Cerebellar cortex (tissue), 1 donor: ENCODE measurements at regions not wholly inside any gene's neighbourhood (a gene's known extent, or its start where the extent isn't known, plus 50 kb on each side); places are given as distances from the start of the nearest gene placed in this dataset.
"Not testable (repeated sequence)": the region's sequence is repeated elsewhere in the genome, so short reads cannot be mapped to it uniquely, and the experiment has no call there.

Experiments
- DNase-seq: peaks from one replicate; pipeline ENCODE4 v3.0.0-alpha.2; 2015; ENCODE audit warnings: low spot score

DNA sequence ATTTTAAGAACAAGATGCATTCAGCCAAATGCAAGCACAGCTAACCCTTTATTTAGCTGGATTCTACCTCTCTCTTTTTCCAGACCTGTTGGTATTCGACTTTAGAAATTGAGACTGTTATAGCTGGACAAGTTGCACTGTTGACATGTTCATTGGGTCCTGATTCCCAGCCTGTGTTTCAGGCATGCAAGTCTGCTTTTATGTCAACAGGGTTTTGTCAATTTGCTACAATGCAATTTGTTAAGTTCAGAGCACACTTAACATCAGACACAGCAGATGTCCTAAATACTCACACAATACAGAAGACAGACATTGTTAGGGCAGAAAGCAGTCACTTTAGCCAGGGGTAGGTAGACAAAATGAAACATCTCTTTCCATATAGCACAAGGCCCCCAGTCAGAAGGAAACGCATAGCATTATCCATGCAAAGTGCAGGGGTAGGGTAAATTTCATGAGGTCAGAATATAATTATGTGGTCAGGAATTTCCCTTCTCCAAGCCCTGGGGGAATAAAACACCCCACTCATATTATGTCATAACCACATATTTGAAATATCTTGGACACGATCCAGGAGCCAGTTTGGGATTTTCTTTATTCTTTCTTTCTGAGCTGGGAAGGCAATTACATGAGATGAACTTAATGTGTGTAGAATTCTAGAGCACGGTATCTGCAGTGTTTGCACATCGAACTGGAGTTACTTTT lies 504.1 kb downstream of the NTRK3 start:
- no peak for DNase-seq

DNA sequence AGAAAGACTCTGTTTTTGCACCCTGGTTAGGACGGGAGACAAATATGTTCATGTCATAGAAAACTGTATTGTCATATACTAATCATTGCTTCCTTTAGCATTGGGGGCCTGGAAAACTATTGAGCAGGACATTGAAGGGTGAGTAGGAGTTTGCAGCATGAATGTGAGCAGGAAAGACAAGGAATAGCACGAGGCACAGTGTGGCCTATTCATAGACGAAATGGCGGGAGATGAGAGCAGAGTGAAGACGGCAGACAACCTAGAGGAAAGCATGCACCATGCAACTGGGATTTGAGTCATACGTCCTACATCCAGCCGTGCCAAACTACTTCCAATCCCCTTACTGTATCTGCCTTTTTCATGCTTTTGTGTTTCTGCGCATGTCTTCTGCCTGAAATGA lies 508.1 kb downstream of the NTRK3 start:
- DNase-seq, result no peak

DNA sequence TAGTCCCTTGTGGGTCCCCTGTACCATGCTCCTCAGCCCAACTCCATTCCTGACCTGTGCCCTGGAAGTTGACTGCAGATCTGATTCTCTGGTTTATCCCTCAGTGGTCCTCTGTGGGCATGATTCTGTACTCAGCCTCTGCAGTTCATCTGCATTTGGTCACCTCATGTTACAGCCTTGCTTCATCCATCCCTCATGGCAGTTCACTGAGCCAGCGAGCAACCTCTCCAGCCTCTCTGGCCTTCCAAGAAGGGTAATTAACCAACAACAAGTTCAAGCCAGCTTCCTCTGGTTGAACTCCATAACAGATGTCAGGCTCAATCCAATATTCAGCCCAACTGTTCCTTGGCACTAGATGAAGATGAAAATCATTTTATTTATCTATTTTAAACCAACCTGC lies 509.5 kb downstream of the NTRK3 start:
- no peak for DNase-seq

DNA sequence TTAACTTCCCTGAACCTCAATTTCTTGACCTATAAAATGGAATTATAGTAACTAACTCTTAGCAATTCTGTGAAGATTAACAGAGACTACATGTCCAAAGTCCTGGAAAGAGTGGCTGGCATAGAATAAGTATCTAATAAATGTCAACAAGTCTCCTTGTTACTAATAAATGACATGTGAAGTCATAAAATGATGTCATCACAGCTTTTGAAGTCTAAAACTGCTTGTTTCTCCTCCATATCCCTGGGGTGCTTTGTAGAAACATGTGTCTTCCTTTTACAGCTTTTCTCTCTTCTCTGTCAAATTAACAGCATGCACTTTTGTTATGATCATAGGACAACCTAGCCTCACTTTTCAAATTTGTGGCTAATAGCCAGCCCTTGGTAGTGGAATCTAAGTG lies 510.2 kb downstream of the NTRK3 start:
- no peak for DNase-seq

DNA sequence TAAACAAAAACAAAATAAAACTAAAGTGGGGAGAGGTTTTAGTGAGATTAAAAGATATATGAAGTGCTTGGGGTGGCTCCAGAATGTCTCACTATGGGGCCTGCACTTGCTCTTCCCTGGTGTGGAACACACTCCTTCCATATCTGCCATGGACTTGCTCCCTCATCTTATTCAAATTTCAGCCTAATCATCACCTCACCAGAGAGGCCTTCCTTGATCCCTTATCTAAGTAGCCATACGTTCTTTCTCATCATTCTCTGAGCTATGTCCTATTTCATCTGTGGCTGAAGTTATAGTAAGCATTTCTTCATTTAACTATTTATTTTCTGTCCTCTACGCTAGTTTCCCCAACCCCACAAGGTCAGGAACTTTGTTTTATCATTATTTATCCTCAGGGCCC lies 511.7 kb downstream of the NTRK3 start:
- DNase-seq, result no peak

DNA sequence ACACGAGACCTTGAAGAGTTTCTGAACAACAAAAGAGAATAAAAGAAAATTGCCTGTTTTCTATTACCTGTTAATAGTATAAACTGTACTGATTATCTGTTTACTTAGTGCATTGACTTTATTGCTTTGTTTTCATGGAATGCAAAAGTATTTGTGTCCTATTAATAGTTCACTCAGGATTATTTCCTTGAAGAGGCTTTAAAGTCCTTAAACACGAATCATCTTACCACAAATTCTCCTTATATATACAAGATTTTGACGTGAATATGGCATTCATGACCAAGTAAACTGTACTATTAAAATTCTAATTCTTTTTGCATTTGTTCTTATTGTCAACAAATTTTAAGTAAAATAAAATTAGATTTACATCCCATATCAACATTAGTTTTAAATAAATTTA lies 513.0 kb downstream of the NTRK3 start:
- no peak for DNase-seq

DNA sequence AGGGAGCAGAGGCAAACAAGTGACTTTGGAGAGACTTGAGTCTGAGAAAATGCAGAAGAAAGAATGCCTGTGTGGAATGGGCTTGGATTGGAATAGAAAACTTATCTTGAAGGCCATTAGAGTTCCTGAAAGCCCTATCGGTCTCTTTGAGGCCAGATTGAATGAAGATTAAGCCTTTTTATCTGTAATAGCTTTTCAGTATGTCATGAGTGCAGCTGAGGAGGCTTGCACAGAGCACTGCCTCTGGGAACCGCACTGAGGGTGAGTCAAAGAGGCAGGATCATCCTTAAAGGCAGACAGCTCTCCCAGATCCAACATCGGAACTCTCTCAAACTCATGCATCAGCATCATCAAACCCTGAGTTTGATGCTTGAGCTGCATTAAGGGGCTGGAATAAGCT lies 515.2 kb downstream of the NTRK3 start:
- no peak for DNase-seq

DNA sequence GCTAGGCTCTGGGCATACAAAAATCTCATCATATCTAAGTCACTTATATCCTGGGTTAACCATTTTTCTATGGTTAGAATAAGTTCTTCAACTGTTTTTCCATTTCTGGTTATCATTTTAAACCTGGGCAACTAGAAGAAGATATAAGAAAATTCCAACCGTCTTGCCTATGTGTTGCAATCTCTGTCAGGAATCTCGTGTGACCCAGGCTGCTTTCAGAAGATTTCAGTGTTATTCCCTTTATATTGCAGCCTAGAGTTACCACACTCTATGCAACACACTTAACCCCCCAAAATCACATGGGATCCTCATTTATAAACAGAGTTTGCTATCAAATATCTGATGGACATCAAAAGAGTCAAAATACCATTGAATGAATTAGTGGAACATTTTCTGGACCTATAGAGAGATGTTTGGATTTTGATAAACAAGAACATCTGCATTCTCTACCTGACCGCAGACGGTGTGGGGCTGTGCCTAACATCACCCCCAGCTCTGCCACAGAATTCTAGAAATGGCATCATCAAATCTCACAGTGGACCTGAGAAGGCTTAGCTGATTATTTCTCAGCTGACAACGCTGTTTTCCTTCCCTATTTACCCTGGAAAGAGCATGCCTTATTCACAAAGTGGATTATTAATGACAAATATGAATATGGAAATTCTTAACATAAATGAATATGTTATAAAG lies 515.7 kb downstream of the NTRK3 start:
- no peak for DNase-seq

DNA sequence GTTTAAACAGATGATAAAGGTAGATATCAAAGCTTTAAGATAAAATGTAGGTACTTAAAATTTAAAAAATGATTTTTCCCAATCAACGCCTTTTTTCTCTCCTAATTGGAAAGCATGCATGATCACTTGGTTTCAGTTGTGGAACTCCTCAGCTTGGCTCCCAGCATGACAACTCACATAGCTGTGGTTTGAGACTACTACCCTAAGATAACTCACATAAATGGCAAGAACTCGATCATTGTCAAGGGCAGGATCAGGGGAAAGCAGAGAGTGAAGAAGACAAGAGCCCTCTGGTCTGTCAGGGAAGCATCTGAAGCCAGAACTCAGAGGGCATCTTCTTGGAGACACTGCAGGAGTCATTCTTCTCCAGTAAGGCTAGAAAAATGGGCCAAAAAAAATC lies 516.7 kb downstream of the NTRK3 start:
- no peak for DNase-seq

DNA sequence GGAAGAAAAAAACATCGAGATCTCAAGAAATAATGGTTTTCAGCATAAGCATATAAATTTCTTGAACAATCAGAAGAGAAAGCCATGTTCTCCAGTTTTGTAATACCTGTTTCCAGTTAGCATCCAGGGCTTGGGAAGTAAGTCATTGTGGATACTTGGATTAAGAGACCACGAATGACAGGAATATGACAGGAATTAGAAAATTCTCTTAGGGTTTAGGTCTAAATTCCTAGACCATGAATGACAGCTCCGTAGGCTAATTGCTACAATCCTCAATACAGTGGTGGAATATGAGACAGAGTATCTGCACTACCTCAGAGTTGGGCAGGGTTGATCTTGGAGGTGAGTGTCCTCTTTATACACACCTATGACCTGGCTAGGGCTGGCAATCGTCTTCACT lies 517.5 kb downstream of the NTRK3 start:
- no peak for DNase-seq

DNA sequence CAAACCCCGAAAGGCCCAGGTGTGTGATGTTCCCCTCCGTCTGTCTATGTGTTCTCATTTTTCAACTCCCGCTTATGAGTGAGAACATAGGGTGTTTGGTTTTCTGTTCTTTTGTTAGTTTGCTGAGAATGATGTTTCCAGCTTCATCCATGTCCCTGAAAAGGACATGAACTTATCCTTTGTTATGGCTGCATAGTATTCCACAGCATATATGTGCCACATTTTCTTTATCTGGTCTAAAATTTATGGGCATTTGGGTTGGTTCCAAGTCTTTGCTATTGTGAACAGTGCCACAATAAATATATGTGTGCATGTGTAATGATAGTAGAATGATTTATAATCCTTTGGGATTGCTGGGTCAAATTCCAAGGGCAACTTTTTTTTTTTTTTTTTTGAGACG lies 519.1 kb downstream of the NTRK3 start:
- DNase-seq, result not testable (repeated sequence)

DNA sequence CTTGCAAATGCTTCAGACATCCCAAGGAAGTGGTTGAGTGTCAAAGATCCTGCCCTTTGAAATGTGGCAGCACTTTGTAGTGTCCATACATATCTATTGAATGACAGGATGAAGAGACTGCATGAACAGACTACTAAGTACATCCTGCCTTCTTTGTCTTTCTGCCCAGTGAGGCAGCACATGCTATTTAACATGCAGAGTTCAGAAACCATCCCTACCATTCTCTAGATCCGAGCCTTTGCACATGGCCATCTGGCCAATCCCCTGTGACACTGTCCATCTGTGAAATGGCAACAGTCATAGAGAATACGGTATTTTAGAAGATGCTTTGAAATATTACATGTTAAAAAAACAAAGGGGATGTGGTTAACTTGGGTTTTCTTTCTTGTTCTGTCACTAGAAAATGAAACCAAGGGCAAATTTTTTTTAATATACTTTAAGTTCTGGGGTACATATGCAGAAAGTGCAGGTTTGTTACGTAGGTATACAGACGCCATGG lies 519.6 kb downstream of the NTRK3 start:
- no peak for DNase-seq

DNA sequence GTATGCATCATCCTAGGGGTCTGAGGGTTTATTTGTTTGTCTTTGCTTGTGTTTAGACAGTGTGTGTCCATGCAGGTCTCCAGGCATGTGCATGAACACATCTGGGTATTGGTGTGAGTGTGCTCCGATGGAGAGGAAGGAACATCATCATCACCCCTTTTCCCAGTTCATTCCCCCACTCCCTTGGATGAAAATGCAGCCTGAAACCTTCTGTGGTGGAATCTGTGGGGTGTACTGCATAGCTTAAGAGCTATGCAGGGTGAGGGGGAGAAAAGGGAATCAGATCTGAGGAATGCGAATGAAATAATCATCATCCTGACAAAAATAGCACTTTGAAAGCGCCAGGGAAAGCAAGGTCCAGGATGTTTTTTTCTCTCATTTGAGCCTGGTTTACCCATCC lies 520.1 kb downstream of the NTRK3 start:
- no peak for DNase-seq

DNA sequence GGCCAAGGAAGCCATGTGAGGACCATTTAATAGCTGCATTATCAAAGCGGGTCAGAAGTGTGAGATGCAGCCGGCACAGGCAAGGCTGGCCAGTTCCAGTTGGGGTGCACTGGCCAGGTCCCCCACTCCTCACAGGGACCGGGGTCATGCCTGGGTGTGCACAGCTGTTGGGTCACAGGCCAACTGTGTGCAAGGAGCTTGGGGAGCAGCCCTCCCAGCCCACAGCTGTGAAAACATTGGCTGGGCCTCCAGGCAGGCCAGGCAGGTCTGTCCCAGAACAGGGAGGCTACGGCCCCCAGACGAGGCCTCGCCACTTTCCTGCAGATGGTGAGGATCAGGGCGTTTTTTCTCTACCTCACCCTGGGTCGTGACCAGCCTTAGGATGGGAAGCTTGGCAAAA lies 521.0 kb downstream of the NTRK3 start:
- DNase-seq, result no peak

DNA sequence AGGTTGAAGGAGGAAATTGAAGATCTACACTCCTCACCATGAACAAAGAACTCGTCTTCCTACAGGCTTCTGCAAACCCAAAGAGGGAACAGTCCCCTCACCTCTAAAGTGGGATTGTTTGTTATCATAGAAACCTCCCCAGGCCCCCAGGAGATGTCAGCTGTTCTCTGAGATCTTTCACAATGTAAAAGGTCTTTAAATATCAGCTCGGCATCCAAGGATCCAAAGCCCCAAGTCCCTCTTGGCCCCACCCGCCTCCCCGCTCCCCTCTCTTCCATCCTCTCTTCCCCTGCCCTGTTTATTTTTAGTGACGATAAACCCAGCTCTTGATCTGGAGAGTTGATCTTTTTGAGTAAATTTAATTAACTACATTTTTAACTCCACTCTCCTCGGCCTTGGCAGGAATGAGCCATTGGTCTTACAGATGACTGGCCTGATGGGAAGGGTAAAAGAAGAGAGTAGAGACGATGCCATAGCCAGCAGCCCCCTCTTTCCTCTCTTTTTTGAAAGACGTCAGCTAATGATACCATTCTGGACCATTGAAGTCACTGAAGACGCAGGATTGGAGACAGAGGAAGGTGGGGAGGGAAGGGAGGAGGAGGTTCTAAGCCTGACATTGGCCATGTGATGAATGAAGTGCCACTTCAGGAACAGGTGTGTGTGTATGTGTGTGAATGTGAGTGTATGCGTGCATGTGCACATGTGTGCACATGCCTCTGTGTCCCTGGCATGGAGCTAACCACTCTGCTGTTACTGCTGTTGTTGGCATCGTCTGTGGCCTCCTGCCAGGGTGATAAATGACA lies 521.8 kb downstream of the NTRK3 start:
- DNase-seq, result no peak

DNA sequence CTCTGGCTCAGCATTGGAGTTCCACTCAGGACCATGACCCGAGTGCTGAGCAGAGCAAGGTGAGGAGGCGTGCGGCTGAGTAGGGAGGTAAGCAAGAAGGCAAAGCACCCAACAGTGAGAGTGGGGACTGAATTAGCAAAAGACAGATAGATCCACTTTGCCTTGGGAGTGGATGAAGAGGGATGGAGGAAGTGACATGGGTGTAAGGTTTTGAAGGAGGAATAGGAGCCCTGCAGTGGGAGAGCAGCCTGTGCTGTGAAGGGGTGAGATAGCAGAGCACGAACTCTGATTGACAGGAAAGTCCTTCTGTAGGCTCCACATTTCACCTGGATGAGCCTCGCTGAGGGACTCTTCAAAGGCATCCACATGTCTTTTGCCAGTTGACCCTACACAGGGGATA lies 522.6 kb downstream of the NTRK3 start:
- DNase-seq, result no peak

DNA sequence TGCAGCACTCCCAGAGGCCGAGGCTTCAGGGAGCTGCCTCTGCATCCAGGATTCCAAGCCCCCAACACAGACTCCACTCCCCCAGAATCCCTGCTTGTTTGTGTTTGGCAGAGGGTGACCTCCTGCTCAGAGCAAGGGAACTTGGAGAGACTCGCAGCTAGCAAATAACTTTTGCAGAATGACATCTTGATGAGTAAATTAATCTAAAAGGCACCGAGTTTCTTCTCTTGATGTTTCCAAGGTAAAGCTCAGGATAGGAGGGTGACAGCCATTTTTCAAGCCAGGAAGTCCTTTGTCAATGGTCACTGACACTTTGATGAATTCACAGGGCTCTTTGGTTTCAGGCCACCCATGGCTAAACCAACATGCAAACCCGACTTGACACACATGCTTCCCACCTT lies 523.0 kb downstream of the NTRK3 start:
- DNase-seq, result no peak

DNA sequence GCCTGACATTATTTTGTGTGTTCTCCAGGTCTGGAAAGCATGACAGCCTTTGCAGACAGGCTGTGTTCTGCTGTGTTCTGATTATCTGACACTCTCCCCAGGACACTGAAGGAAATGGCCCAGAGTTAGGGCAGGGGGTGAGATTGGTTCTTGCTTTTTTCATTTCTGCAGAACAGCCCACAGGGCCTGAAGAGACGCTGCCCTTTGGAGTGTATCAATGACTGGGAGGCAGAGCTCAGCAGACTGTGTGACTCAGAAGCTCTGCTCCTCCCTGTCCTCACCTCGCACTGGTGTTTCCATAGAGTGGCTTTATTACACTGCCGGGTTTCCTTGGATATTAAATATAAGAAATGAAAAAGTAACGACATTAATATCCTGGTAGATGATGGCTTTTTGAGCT lies 523.6 kb downstream of the NTRK3 start:
- DNase-seq, result no peak

DNA sequence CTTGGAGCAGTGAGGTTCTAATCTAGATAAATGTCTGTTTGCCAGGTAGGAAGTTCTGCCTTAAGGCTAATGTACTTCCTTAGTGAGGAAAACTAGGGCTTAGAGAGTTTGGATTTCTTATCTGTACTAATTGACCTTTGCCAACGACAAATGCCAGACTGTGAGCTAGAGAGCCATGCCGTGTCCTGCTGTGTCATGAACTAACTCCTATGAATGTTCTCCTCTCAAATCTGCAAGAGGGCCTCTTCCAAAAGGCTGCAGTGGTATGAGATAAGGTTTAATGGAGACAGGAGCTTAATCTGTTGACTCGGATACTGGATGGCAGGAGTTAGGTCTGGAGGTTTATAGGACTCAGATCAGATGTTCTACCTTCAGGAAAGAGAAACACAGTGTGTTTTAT lies 524.9 kb downstream of the NTRK3 start:
- DNase-seq, result no peak

DNA sequence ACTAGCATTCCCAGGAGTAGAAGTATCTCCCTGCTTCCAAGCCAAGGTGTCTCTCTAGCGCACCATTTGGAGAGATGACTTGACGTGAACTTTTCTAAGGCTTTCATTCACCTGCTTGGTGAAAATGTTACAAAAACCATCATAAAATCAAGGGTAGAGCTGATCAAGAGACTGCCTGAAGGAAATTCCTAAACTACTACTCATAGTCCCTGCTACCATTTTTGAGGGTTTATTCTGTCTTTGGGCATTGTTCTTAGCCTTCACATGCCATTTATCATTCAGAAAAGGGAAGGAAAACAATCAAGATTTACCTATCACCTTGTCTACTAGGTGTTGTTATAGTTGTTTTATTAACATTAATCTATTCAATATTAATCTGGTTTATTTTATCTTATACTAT lies 525.8 kb downstream of the NTRK3 start:
- no peak for DNase-seq

DNA sequence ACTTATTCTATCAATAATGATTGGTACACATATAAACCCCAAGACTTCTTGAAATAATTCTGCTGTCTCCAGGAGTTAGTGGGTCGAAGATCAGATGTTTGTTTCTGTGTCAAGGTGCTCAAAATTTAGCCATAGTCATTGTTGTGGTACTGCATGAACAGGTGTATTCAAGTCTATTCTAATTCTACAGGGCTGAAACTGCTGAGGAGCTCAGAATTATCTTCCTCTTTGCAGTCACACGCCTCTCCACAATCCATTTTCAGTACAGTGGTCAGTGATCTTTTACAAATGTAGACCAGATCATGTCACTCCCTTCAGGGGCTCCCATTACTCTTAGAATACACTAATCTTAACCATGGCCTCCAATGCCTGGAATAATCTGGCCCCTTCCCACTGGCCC lies 527.5 kb downstream of the NTRK3 start:
- DNase-seq, result no peak

DNA sequence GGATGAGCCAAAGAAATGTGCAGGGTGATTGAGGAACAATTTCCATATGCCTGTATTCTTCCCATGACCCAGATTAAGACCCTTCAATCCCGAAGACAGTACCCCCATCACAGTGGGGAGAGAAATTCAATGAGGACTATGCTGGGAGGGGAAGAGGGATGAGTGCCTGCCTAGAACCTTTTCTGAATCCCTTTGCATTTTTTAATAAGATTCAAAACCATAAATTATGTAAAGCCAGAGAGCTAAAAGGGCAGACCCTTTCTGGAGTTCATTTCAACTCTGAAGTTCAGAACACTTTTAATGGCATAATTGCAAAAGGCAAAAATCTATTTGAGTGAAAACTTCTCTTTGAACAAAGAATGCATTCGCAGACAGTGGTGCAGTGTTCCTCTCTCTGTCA lies 529.5 kb downstream of the NTRK3 start:
- DNase-seq, result no peak

DNA sequence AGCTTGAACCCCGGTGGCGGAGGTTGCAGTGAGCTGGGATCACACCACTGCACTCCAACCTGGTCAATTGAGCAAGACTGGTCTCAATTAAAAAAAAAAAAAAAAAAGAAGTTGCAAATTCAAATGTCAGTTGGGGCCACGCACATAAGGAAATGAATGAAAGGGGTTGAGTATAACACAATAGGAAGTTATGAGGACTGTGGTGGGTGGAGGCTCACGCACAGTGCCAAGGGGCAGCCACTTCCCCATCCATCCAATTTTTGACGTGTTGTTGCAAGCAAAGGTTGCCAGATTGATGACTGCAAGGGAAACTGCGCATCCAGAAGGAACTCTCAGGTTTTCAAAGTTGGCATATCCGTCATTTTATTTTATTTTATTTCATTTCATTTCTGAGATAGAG lies 532.2 kb downstream of the NTRK3 start:
- DNase-seq, result no peak
